ENCODE measurements at regions not wholly inside any gene's neighbourhood (a gene's known extent, or its start where the extent isn't known, plus 50 kb on each side); places are given as distances from the start of the nearest gene placed in this dataset.

DNA sequence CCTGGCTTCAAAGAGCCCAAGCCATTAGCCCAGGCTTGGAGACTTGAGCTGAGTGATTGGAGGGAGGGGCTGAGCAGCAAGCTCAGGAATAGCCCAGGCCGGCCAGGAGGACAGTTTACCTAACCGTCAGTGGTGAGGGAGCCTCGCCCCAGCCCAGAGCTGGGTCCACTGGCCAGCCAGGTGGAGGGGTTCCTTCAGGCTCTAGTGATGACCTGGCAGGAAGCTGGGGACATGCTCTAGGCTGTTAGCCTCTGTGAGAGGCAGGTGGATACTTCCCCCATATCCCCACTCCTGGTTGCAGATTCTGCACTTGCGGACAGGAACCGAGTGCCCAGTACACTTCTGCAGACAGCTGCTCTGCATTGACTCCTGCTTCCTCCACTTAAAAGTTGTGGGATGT lies 61.2 kb upstream of the ANTXRL start:
- H3K4me1 ChIP-seq (ENCODE audit: control insufficient read depth in 2 of 2, insufficient read depth in 2 of 2, low read length in 1 of 2): peaks cover 0 to 4% of the 10 kb centered on the region in 2 donors
- H3K4me3 ChIP-seq (ENCODE audit: low read depth in 1 of 2, low read length in 2 of 2): no peak overlapping the region
- H3K27me3 ChIP-seq (ENCODE audit: control insufficient read depth in 1 of 2, insufficient read depth in 2 of 2, low read length in 2 of 2): no peaks in the 10 kb centered on the region
- WGBS, 2 donors: 84 to 88% methylated on average over 5 of the region's 5 CpGs
- H3K36me3 ChIP-seq (ENCODE audit: control insufficient read depth in 2 of 2, insufficient read depth in 2 of 2, low read length in 1 of 2): no peaks in the 10 kb centered on the region
- peaks cover 0 to 3% of the 10 kb centered on the region in 2 donors for H3K9me3 ChIP-seq (ENCODE audit: control insufficient read depth in 2 of 2, insufficient read depth in 1 of 2, low read depth in 1 of 2, low read length in 1 of 2)
- H3K27ac ChIP-seq (ENCODE audit: low read depth in 2 of 2, low read length in 1 of 2): no peak overlapping the region

GRCh38 chr10:46226232-46226631 lies 60.6 kb upstream of the ANTXRL start:
- H3K9me3 ChIP-seq (ENCODE audit: control insufficient read depth in 2 of 2, insufficient read depth in 1 of 2, low read depth in 1 of 2, low read length in 1 of 2): peaks cover 0 to 3% of the 10 kb centered on the region in 2 donors
- no peaks in the 10 kb centered on the region for H3K36me3 ChIP-seq (ENCODE audit: control insufficient read depth in 2 of 2, insufficient read depth in 2 of 2, low read length in 1 of 2)
- H3K4me1 ChIP-seq (ENCODE audit: control insufficient read depth in 2 of 2, insufficient read depth in 2 of 2, low read length in 1 of 2): peaks cover 0 to 4% of the 10 kb centered on the region in 2 donors
- H3K27ac ChIP-seq (ENCODE audit: low read depth in 2 of 2, low read length in 1 of 2): no peak overlapping the region
- 76 to 78% methylated on average over 2 of the region's 2 CpGs for WGBS, 2 donors
- no peaks in the 10 kb centered on the region for H3K27me3 ChIP-seq (ENCODE audit: control insufficient read depth in 1 of 2, insufficient read depth in 2 of 2, low read length in 2 of 2)
- no peak overlapping the region for H3K4me3 ChIP-seq (ENCODE audit: low read depth in 1 of 2, low read length in 2 of 2)

GRCh38 chr10:46226900-46227558 lies 59.8 kb upstream of the ANTXRL start:
- Histone ChIP-seq H3K4me1 (ENCODE audit: control insufficient read depth in 2 of 2, insufficient read depth in 2 of 2, low read length in 1 of 2) (peaks cover 0 to 4% of the 10 kb centered on the region in 2 donors), H3K9me3 (ENCODE audit: control insufficient read depth in 2 of 2, insufficient read depth in 1 of 2, low read depth in 1 of 2, low read length in 1 of 2) (peaks cover 0 to 3% of the 10 kb centered on the region in 2 donors), H3K27me3 (ENCODE audit: control insufficient read depth in 1 of 2, insufficient read depth in 2 of 2, low read length in 2 of 2) (no peaks in the 10 kb centered on the region), H3K4me3 (ENCODE audit: low read depth in 1 of 2, low read length in 2 of 2) (no peak overlapping the region), H3K27ac (ENCODE audit: low read depth in 2 of 2, low read length in 1 of 2) (no peak overlapping the region), H3K36me3 (ENCODE audit: control insufficient read depth in 2 of 2, insufficient read depth in 2 of 2, low read length in 1 of 2) (no peaks in the 10 kb centered on the region)
- WGBS, 2 donors: 71 to 81% methylated on average over 7 of the region's 7 CpGs

GRCh38 chr10:46227571-46227935 lies 59.2 kb upstream of the ANTXRL start:
- H3K27ac ChIP-seq (ENCODE audit: low read depth in 2 of 2, low read length in 1 of 2): no peak overlapping the region
- peaks cover 0 to 4% of the 10 kb centered on the region in 2 donors for H3K4me1 ChIP-seq (ENCODE audit: control insufficient read depth in 2 of 2, insufficient read depth in 2 of 2, low read length in 1 of 2)
- H3K27me3 ChIP-seq (ENCODE audit: control insufficient read depth in 1 of 2, insufficient read depth in 2 of 2, low read length in 2 of 2): no peaks in the 10 kb centered on the region
- 70 to 72% methylated on average over 4 of the region's 4 CpGs for WGBS, 2 donors
- no peak overlapping the region for H3K4me3 ChIP-seq (ENCODE audit: low read depth in 1 of 2, low read length in 2 of 2)
- H3K9me3 ChIP-seq (ENCODE audit: control insufficient read depth in 2 of 2, insufficient read depth in 1 of 2, low read depth in 1 of 2, low read length in 1 of 2): peaks cover 0 to 3% of the 10 kb centered on the region in 2 donors
- H3K36me3 ChIP-seq (ENCODE audit: control insufficient read depth in 2 of 2, insufficient read depth in 2 of 2, low read length in 1 of 2): no peaks in the 10 kb centered on the region

DNA sequence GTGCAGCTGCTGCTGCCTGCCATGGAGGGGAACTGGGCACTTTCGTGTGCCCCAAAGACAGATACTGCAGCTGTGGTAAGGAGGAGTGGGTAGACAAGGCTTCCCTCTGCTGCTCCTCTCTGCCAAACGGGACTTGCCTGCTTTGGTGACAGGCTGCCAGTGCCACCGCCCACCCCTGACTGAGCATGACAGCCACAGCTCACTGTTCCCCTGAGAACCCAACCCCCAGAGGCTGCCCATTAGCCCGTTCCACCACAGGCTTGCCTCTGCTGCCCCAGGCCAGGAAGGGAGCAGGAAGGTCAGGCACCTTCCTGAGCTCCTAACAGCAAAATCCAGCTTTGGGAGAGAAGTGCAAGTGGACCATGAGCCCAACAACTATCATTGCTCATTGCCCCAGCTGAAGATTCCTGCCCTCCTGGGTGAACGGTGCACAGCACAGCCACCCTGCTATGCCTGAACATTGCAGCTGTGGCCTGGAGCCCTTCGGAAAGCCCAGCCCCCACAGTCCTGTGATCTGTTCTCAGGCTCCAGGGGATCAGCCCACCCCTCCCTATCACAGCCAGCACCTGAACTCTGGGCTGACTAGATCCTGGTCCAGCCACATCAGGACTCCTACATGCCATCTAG lies 58.7 kb upstream of the ANTXRL start:
- 47 to 49% methylated on average over 6 of the region's 6 CpGs for WGBS, 2 donors
- H3K4me1 ChIP-seq (ENCODE audit: control insufficient read depth in 2 of 2, insufficient read depth in 2 of 2, low read length in 1 of 2): peaks cover 0 to 4% of the 10 kb centered on the region in 2 donors

GRCh38 chr10:46228563-46229071 lies 58.2 kb upstream of the ANTXRL start:
- Histone ChIP-seq H3K36me3 (ENCODE audit: control insufficient read depth in 2 of 2, insufficient read depth in 2 of 2, low read length in 1 of 2) (no peaks in the 10 kb centered on the region), H3K27ac (ENCODE audit: low read depth in 2 of 2, low read length in 1 of 2) (no peak overlapping the region), H3K9me3 (ENCODE audit: control insufficient read depth in 2 of 2, insufficient read depth in 1 of 2, low read depth in 1 of 2, low read length in 1 of 2) (no peaks in the 10 kb centered on the region), H3K4me1 (ENCODE audit: control insufficient read depth in 2 of 2, insufficient read depth in 2 of 2, low read length in 1 of 2) (peaks cover 0 to 4% of the 10 kb centered on the region in 2 donors), H3K27me3 (ENCODE audit: control insufficient read depth in 1 of 2, insufficient read depth in 2 of 2, low read length in 2 of 2) (no peaks in the 10 kb centered on the region), H3K4me3 (ENCODE audit: low read depth in 1 of 2, low read length in 2 of 2) (no peak overlapping the region)
- 21 to 30% methylated on average over 7 of the region's 7 CpGs for WGBS, 2 donors

More for the DNA sequence above, 58.7 kb upstream of the ANTXRL start:
- Histone ChIP-seq H3K27ac (ENCODE audit: low read depth in 2 of 2, low read length in 1 of 2) (no peak overlapping the region), H3K4me3 (ENCODE audit: low read depth in 1 of 2, low read length in 2 of 2) (no peak overlapping the region), H3K36me3 (ENCODE audit: control insufficient read depth in 2 of 2, insufficient read depth in 2 of 2, low read length in 1 of 2) (no peaks in the 10 kb centered on the region), H3K27me3 (ENCODE audit: control insufficient read depth in 1 of 2, insufficient read depth in 2 of 2, low read length in 2 of 2) (no peaks in the 10 kb centered on the region), H3K9me3 (ENCODE audit: control insufficient read depth in 2 of 2, insufficient read depth in 1 of 2, low read depth in 1 of 2, low read length in 1 of 2) (peaks cover 0 to 3% of the 10 kb centered on the region in 2 donors)

GRCh38 chr10:46229144-46229563 lies 57.6 kb upstream of the ANTXRL start:
- WGBS, 2 donors: 59 to 65% methylated on average over 3 of the region's 3 CpGs

GRCh38 chr10:46230615-46231014 lies 56.2 kb upstream of the ANTXRL start:
- H3K36me3 ChIP-seq (ENCODE audit: control insufficient read depth in 2 of 2, insufficient read depth in 2 of 2, low read length in 1 of 2): no peaks in the 10 kb centered on the region
- H3K4me3 ChIP-seq (ENCODE audit: low read depth in 1 of 2, low read length in 2 of 2): no peak overlapping the region
- no peaks in the 10 kb centered on the region for H3K27me3 ChIP-seq (ENCODE audit: control insufficient read depth in 1 of 2, insufficient read depth in 2 of 2, low read length in 2 of 2)
- H3K9me3 ChIP-seq (ENCODE audit: control insufficient read depth in 2 of 2, insufficient read depth in 1 of 2, low read depth in 1 of 2, low read length in 1 of 2): no peaks in the 10 kb centered on the region
- no peak overlapping the region for H3K27ac ChIP-seq (ENCODE audit: low read depth in 2 of 2, low read length in 1 of 2)
- peaks cover 0 to 2% of the 10 kb centered on the region in 2 donors for H3K4me1 ChIP-seq (ENCODE audit: control insufficient read depth in 2 of 2, insufficient read depth in 2 of 2, low read length in 1 of 2)
- WGBS, 2 donors: 94% methylated on average over 5 of the region's 5 CpGs

More at GRCh38 chr10:46229144-46229563, 57.6 kb upstream of the ANTXRL start:
- Histone ChIP-seq H3K9me3 (ENCODE audit: control insufficient read depth in 2 of 2, insufficient read depth in 1 of 2, low read depth in 1 of 2, low read length in 1 of 2) (no peaks in the 10 kb centered on the region), H3K36me3 (ENCODE audit: control insufficient read depth in 2 of 2, insufficient read depth in 2 of 2, low read length in 1 of 2) (no peaks in the 10 kb centered on the region), H3K27ac (ENCODE audit: low read depth in 2 of 2, low read length in 1 of 2) (no peak overlapping the region), H3K4me1 (ENCODE audit: control insufficient read depth in 2 of 2, insufficient read depth in 2 of 2, low read length in 1 of 2) (peaks cover 0 to 4% of the 10 kb centered on the region in 2 donors), H3K4me3 (ENCODE audit: low read depth in 1 of 2, low read length in 2 of 2) (no peak overlapping the region), H3K27me3 (ENCODE audit: control insufficient read depth in 1 of 2, insufficient read depth in 2 of 2, low read length in 2 of 2) (no peaks in the 10 kb centered on the region)

DNA sequence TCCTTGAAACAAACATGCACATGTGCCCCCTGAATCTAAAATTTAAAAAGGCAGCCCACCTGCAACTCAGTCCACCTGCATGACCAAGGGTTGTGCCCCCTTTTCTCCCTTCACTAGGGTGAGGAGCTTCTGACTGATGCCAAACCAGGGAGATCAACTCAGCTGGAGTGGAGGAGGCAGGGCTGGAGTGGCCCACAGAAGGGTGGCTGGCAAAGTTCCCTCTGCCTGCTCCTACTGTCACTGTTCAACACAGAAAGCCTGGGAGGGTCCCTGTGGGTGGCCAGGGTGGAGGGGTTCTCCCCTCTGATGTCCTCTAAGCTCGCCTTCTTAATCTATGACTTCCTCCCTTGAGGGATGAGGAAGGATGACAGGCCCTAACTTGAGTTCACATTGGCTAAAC lies 55.7 kb upstream of the ANTXRL start:
- no peaks in the 10 kb centered on the region for H3K27me3 ChIP-seq (ENCODE audit: control insufficient read depth in 1 of 2, insufficient read depth in 2 of 2, low read length in 2 of 2)
- WGBS, 2 donors: 45 to 57% methylated on average over 1 of the region's 1 CpG
- H3K9me3 ChIP-seq (ENCODE audit: control insufficient read depth in 2 of 2, insufficient read depth in 1 of 2, low read depth in 1 of 2, low read length in 1 of 2): no peaks in the 10 kb centered on the region
- H3K27ac ChIP-seq (ENCODE audit: low read depth in 2 of 2, low read length in 1 of 2): no peak overlapping the region
- no peak overlapping the region for H3K4me3 ChIP-seq (ENCODE audit: low read depth in 1 of 2, low read length in 2 of 2)
- H3K4me1 ChIP-seq (ENCODE audit: control insufficient read depth in 2 of 2, insufficient read depth in 2 of 2, low read length in 1 of 2): peaks cover 0 to 2% of the 10 kb centered on the region in 2 donors
- no peaks in the 10 kb centered on the region for H3K36me3 ChIP-seq (ENCODE audit: control insufficient read depth in 2 of 2, insufficient read depth in 2 of 2, low read length in 1 of 2)
